Uterus (tissue), 2 donors: ENCODE measurements at regions not wholly inside any gene's neighbourhood (a gene's known extent, or its start where the extent isn't known, plus 50 kb on each side); places are given as distances from the start of the nearest gene placed in this dataset.

Experiments used
- CTCF ChIP-seq, 4 experiments: fragments of 200-600 bp in 2 of 4; fragments of 450-650 bp in 2 of 4; sonication (generic) in 2 of 4; IDR thresholded peaks; one replicate each; pipeline ENCODE4 v1.5.1; 2016 to 2019; ENCODE audit warnings: antibody characterized with exemption in 4 of 4, mild to moderate bottlenecking in 2 of 4, moderate library complexity in 1 of 4
- POLR2A ChIP-seq, 2 donors: fragments of 450-650 bp; IDR thresholded peaks; one replicate each; pipeline ENCODE4 v1.6.1; 2016; ENCODE audit warnings: antibody characterized with exemption in 2 of 2, mild to moderate bottlenecking in 1 of 2, moderate library complexity in 1 of 2

GRCh38 chr3:80526153-80526552, 758.4 kb upstream of the ROBO1 start:
- TF ChIP-seq POLR2A (IDR thresholded peaks at IDR 0.05): no peak
- TF ChIP-seq CTCF (IDR thresholded peaks at IDR 0.05): no peak
